PC-3 (cell line): ENCODE measurements at regions not wholly inside any gene's neighbourhood (a gene's known extent, or its start where the extent isn't known, plus 50 kb on each side); places are given as distances from the start of the nearest gene placed in this dataset.

Experiments
- EZH2phosphoT487 ChIP-seq: fragments of 300-600 bp; sonication (generic); IDR thresholded peaks from 2 replicates; pipeline ENCODE4 v1.6.1; 2018; ENCODE audit warnings: mild to moderate bottlenecking, antibody characterized with exemption, low read length, borderline replicate concordance
- TF ChIP-seq, protein P1 (sequence below): fragments of 300-600 bp; sonication (generic); conservative IDR thresholded peaks from 2 replicates; pipeline ENCODE4 v1.5.1; 2017; ENCODE audit warnings: antibody characterized with exemption, low read depth, mild to moderate bottlenecking, low read length

DNA sequence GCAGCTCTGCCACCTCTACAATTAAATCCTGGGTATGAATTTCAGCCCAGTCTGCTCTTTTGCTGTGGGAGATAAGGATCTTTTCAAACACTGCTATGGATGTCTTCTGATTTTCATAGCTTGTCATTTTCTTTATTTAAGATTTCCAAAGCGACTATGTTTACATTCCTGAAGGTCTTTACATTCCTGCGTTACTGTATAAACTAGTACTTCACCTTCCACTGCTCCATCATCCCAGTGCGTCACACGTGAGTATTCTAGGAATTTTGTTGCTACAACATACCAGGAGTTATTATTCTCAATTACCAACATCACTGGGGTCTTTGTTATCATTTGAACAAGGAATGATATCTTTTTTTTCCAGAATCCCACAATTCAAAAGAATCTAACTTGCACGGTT, 944.7 kb downstream of the SORCS3 start:
- TF ChIP-seq, protein P1, sequence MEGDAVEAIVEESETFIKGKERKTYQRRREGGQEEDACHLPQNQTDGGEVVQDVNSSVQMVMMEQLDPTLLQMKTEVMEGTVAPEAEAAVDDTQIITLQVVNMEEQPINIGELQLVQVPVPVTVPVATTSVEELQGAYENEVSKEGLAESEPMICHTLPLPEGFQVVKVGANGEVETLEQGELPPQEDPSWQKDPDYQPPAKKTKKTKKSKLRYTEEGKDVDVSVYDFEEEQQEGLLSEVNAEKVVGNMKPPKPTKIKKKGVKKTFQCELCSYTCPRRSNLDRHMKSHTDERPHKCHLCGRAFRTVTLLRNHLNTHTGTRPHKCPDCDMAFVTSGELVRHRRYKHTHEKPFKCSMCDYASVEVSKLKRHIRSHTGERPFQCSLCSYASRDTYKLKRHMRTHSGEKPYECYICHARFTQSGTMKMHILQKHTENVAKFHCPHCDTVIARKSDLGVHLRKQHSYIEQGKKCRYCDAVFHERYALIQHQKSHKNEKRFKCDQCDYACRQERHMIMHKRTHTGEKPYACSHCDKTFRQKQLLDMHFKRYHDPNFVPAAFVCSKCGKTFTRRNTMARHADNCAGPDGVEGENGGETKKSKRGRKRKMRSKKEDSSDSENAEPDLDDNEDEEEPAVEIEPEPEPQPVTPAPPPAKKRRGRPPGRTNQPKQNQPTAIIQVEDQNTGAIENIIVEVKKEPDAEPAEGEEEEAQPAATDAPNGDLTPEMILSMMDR = no peak
- no peak for TF ChIP-seq EZH2phosphoT487
